ENCODE measurements at regions not wholly inside any gene's neighbourhood (a gene's known extent, or its start where the extent isn't known, plus 50 kb on each side); places are given as distances from the start of the nearest gene placed in this dataset.
"Not testable (repeated sequence)": the region's sequence is repeated elsewhere in the genome, so short reads cannot be mapped to it uniquely, and the experiment has no call there.

DNA sequence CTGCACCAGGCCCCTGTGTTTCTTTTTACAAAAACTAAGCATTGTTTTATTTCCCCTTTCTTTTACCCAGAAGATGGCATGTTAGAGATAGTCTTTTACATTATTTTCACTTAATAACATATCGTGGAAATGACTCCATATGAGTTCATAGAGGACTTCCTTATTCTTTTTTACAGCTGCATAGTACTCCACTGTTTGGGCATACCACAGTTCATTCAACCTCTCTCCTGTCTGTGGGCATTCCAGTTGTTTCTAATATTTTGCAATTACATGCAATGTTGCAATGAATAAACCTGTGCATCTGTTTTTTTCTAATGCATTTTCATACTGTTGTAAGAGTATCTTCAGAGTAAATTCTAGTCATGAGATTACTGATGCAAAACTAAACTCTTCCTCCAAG lies 173.2 kb upstream of the ZNF469 start:
- TF ChIP-seq, protein P1, sequence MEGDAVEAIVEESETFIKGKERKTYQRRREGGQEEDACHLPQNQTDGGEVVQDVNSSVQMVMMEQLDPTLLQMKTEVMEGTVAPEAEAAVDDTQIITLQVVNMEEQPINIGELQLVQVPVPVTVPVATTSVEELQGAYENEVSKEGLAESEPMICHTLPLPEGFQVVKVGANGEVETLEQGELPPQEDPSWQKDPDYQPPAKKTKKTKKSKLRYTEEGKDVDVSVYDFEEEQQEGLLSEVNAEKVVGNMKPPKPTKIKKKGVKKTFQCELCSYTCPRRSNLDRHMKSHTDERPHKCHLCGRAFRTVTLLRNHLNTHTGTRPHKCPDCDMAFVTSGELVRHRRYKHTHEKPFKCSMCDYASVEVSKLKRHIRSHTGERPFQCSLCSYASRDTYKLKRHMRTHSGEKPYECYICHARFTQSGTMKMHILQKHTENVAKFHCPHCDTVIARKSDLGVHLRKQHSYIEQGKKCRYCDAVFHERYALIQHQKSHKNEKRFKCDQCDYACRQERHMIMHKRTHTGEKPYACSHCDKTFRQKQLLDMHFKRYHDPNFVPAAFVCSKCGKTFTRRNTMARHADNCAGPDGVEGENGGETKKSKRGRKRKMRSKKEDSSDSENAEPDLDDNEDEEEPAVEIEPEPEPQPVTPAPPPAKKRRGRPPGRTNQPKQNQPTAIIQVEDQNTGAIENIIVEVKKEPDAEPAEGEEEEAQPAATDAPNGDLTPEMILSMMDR (conservative IDR thresholded peaks at IDR 0.05) = not testable (repeated sequence)
- TF ChIP-seq ZFX (IDR thresholded peaks at IDR 0.05) = not testable (repeated sequence)
